WTC11 (cell line): ENCODE measurements at regions not wholly inside any gene's neighbourhood (a gene's known extent, or its start where the extent isn't known, plus 50 kb on each side); places are given as distances from the start of the nearest gene placed in this dataset.

Experiments used
- ATAC-seq: fragments of 200-7000 bp; cut with Tn5 transposase; 2 replicates; pipeline ENCODE4 v1.10.0; 2021; ENCODE audit warnings: mild to moderate bottlenecking, moderate library complexity
- CTCF ChIA-PET: fragments of 300-600 bp; sonication (Branson Sonifier 250); formaldehyde crosslinking; loops from one replicate; lab custom pipeline; 2021; ENCODE audit warnings: antibody characterized with exemption; lab: Charles Lee
- POLR2A ChIA-PET: fragments of 350-600 bp; sonication (Branson Sonifier 250); formaldehyde crosslinking; loops from one replicate; lab custom pipeline; 2021; ENCODE audit warnings: antibody characterized with exemption; lab: Charles Lee
- DNase-seq: peaks from one replicate; pipeline ENCODE4 v3.0.0; 2021; ENCODE audit warnings: low spot score
- H3K27ac Mint-ChIP-seq: 2 replicates; pipeline ENCODE4 v1.8.0; 2021; ENCODE audit warnings: mixed read lengths
- H3K27me3 Mint-ChIP-seq: 2 replicates; pipeline ENCODE4 v1.8.0; 2021; ENCODE audit warnings: low read depth, mild to moderate bottlenecking, moderate library complexity, mixed read lengths
- H3K36me3 Mint-ChIP-seq: 2 replicates; pipeline ENCODE4 v1.8.0; 2021; ENCODE audit warnings: mixed read lengths
- H3K4me1 Mint-ChIP-seq: 2 replicates; pipeline ENCODE4 v1.8.0; 2022; ENCODE audit warnings: mixed read lengths
- H3K4me3 Mint-ChIP-seq: 2 replicates; pipeline ENCODE4 v1.8.0; 2021; ENCODE audit warnings: mild to moderate bottlenecking, moderate library complexity, mixed read lengths
- H3K9me3 Mint-ChIP-seq: 2 replicates; pipeline ENCODE4 v1.8.0; 2021; ENCODE audit warnings: mixed read lengths
- ATF6 ChIP-seq: sonication (generic); formaldehyde crosslinking; IDR thresholded peaks from 2 replicates; pipeline ENCODE4 v1.8.1; 2023; ENCODE audit warnings: mild to moderate bottlenecking, missing genetic modification reagents
- CBFB ChIP-seq: sonication (generic); formaldehyde crosslinking; IDR thresholded peaks from 2 replicates; pipeline ENCODE4 v1.8.1; 2022; ENCODE audit warnings: mild to moderate bottlenecking, low read depth, missing genetic modification reagents
- EMX1 ChIP-seq: fragments of 250-450 bp; sonication (Bioruptor Pico); IDR thresholded peaks from 2 replicates; pipeline ENCODE4 v1.8.0; 2021; ENCODE audit warnings: mild to moderate bottlenecking
- ERG ChIP-seq: fragments of 250-450 bp; sonication (Bioruptor Pico); IDR thresholded peaks from 2 replicates; pipeline ENCODE4 v1.8.0; 2021; ENCODE audit warnings: mild to moderate bottlenecking
- FOXJ3 ChIP-seq: sonication (generic); formaldehyde crosslinking; IDR thresholded peaks from 2 replicates; pipeline ENCODE4 v1.9.0; 2021; ENCODE audit warnings: missing genetic modification reagents, mild to moderate bottlenecking, borderline replicate concordance
- FOXK1 ChIP-seq: sonication (generic); formaldehyde crosslinking; IDR thresholded peaks from 2 replicates; pipeline ENCODE4 v1.8.0; 2022; ENCODE audit warnings: mild to moderate bottlenecking, moderate library complexity, missing genetic modification reagents
- GTF2I ChIP-seq: fragments of 250-450 bp; sonication (Bioruptor Pico); conservative IDR thresholded peaks from 2 replicates; pipeline ENCODE4 v1.4.0; 2021; ENCODE audit warnings: mild to moderate bottlenecking
- HMGA2 ChIP-seq: fragments of 250-450 bp; sonication (Bioruptor Pico); IDR thresholded peaks from 2 replicates; pipeline ENCODE4 v1.4.0; 2021; ENCODE audit warnings: mild to moderate bottlenecking, moderate library complexity
- JUN ChIP-seq: sonication (generic); formaldehyde crosslinking; IDR thresholded peaks from 2 replicates; pipeline ENCODE4 v1.8.0; 2023; ENCODE audit warnings: mild to moderate bottlenecking, missing genetic modification reagents
- KAT7 ChIP-seq: sonication (generic); formaldehyde crosslinking; IDR thresholded peaks from 2 replicates; pipeline ENCODE4 v1.8.1; 2023; ENCODE audit warnings: missing genetic modification reagents, mild to moderate bottlenecking, borderline replicate concordance
- MXD4 ChIP-seq: fragments of 250-450 bp; sonication (Bioruptor Pico); IDR thresholded peaks from 2 replicates; pipeline ENCODE4 v1.8.0; 2021; ENCODE audit warnings: mild to moderate bottlenecking, moderate library complexity, borderline replicate concordance
- NFATC4 ChIP-seq: fragments of 250-450 bp; sonication (Bioruptor Pico); IDR thresholded peaks from 2 replicates; pipeline ENCODE4 v1.9.0; 2021; ENCODE audit warnings: mild to moderate bottlenecking
- NR3C1 ChIP-seq: sonication (generic); formaldehyde crosslinking; conservative IDR thresholded peaks from 2 replicates; pipeline ENCODE4 v1.8.1; 2023; ENCODE audit warnings: low read depth, mild to moderate bottlenecking, missing genetic modification reagents
- OVOL2 ChIP-seq: fragments of 250-450 bp; sonication (Bioruptor Pico); IDR thresholded peaks from 2 replicates; pipeline ENCODE4 v1.9.0; 2021; ENCODE audit warnings: mild to moderate bottlenecking, borderline replicate concordance
- PRRX2 ChIP-seq: fragments of 250-450 bp; sonication (Bioruptor Pico); IDR thresholded peaks from 2 replicates; pipeline ENCODE4 v1.8.0; 2021; ENCODE audit warnings: mild to moderate bottlenecking
- SMAD3 ChIP-seq: sonication (generic); formaldehyde crosslinking; IDR thresholded peaks from 2 replicates; pipeline ENCODE4 v1.8.0; 2022; ENCODE audit warnings: missing genetic modification reagents, mild to moderate bottlenecking, borderline replicate concordance
- SMAD4 ChIP-seq: sonication (generic); formaldehyde crosslinking; IDR thresholded peaks from 2 replicates; pipeline ENCODE4 v1.8.0; 2022; ENCODE audit warnings: mild to moderate bottlenecking, missing genetic modification reagents
- SP1 ChIP-seq: sonication (generic); formaldehyde crosslinking; conservative IDR thresholded peaks from 2 replicates; pipeline ENCODE4 v1.8.1; 2022; ENCODE audit warnings: missing genetic modification reagents
- TP53 ChIP-seq: sonication (generic); formaldehyde crosslinking; IDR thresholded peaks from 2 replicates; pipeline ENCODE4 v1.8.1; 2023; ENCODE audit warnings: mild to moderate bottlenecking, missing genetic modification reagents
- ZBTB21 ChIP-seq: sonication (generic); formaldehyde crosslinking; IDR thresholded peaks from 2 replicates; pipeline ENCODE4 v1.8.1; 2023; ENCODE audit warnings: mild to moderate bottlenecking, missing genetic modification reagents, borderline replicate concordance
- ZNF138 ChIP-seq: sonication (generic); formaldehyde crosslinking; conservative IDR thresholded peaks from 2 replicates; pipeline ENCODE4 v1.8.1; 2022; ENCODE audit warnings: mild to moderate bottlenecking, moderate library complexity, missing genetic modification reagents
- ZNF219 ChIP-seq: sonication (generic); formaldehyde crosslinking; IDR thresholded peaks from 2 replicates; pipeline ENCODE4 v1.8.0; 2023; ENCODE audit warnings: missing genetic modification reagents, mild to moderate bottlenecking, borderline replicate concordance
- ZNF232 ChIP-seq: sonication (generic); formaldehyde crosslinking; IDR thresholded peaks from 2 replicates; pipeline ENCODE4 v1.8.0; 2022; ENCODE audit warnings: mild to moderate bottlenecking, missing genetic modification reagents
- ZNF263 ChIP-seq: sonication (generic); formaldehyde crosslinking; IDR thresholded peaks from 2 replicates; pipeline ENCODE4 v1.8.1; 2022; ENCODE audit warnings: low read depth, mild to moderate bottlenecking, moderate library complexity, missing genetic modification reagents
- ZNF317 ChIP-seq: sonication (generic); formaldehyde crosslinking; IDR thresholded peaks from 2 replicates; pipeline ENCODE4 v1.8.1; 2023; ENCODE audit warnings: low read depth, mild to moderate bottlenecking, moderate library complexity, missing genetic modification reagents, borderline replicate concordance
- TF ChIP-seq, protein P1 (sequence below): sonication (generic); formaldehyde crosslinking; IDR thresholded peaks from 2 replicates; pipeline ENCODE4 v1.8.1; 2023; ENCODE audit warnings: mild to moderate bottlenecking, moderate library complexity, missing genetic modification reagents
- TF ChIP-seq, protein P2 (sequence below): sonication (generic); formaldehyde crosslinking; IDR thresholded peaks from 2 replicates; pipeline ENCODE4 v1.8.1; 2022; ENCODE audit warnings: low read depth, mild to moderate bottlenecking, moderate library complexity, missing genetic modification reagents, borderline replicate concordance
- TF ChIP-seq, protein P3 (sequence below): sonication (generic); formaldehyde crosslinking; IDR thresholded peaks from 2 replicates; pipeline ENCODE4 v1.8.1; 2022; ENCODE audit warnings: low read depth, missing genetic modification reagents, borderline replicate concordance

DNA sequence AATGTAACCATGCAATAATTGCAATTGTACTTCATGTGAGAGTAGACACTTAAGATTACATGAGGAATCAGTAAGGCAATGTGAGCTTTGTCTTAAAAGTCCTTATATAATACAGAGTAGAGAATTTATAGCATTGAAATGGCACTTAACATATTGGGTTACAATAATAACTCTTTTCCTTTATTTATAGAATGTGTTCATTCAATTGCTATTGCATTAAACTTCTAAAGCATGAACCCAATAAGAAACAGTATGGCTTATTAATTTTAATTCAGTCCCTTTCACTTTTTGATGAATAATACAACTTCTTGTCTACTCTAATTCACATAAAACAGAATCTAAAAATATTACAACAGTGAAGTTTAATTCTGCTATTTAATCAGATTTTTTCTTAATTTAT is 174.2 kb upstream of the PABPC4L start:
- POLR2A ChIA-PET: no interaction called here
- Mint-ChIP-seq H3K27me3 (no peaks in the 10 kb centered on the region), H3K9me3 (no peaks in the 10 kb centered on the region; the same call in 1 of the 2 replicates), H3K4me1 (0 out of 2 replicates have a peak, but pooled peaks cover 5% of the 10 kb centered on the region), H3K36me3 (no peaks in the 10 kb centered on the region), H3K27ac (no peak overlapping the region), H3K4me3 (no peak overlapping the region)
- ATAC-seq: no peak
- TF ChIP-seq HMGA2 (CRISPR knock-in tag): no peak
- no peak for TF ChIP-seq PRRX2 (CRISPR knock-in tag)
- TF ChIP-seq ZNF219 (CRISPR knock-in tag): no peak
- TF ChIP-seq ZNF138 (CRISPR knock-in tag): no peak
- TF ChIP-seq GTF2I: no peak
- TF ChIP-seq FOXK1 (CRISPR knock-in tag): no peak
- no peak for TF ChIP-seq ZNF317
- TF ChIP-seq ZNF263 (CRISPR knock-in tag): no peak
- no peak for TF ChIP-seq NFATC4 (CRISPR knock-in tag)
- no peak for TF ChIP-seq JUN (CRISPR knock-in tag)
- TF ChIP-seq MXD4: no peak
- TF ChIP-seq TP53: no peak
- no peak for TF ChIP-seq SMAD4
- no peak for TF ChIP-seq CBFB (CRISPR knock-in tag)
- CTCF ChIA-PET: no interaction called here
- DNase-seq: no peak

DNA sequence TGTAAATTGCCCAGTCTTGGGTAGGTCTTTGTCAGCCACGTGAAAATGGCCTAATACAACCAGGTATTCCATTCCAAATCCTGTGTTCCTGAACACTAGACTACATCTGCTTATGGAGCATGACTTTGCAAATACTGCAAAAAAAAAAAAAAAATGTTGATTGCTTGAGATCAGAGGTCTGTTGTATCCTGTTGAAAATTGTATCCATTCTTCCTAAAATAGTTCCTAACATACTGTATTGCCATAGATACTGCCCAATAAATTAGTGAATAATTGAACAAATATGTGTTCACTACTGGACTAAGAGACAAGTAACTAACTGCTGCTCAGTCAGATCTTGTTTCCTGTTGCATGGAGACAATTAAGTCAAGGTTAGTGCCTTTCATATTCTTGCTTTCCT is 164.3 kb upstream of the PABPC4L start:
- TF ChIP-seq, protein P1, sequence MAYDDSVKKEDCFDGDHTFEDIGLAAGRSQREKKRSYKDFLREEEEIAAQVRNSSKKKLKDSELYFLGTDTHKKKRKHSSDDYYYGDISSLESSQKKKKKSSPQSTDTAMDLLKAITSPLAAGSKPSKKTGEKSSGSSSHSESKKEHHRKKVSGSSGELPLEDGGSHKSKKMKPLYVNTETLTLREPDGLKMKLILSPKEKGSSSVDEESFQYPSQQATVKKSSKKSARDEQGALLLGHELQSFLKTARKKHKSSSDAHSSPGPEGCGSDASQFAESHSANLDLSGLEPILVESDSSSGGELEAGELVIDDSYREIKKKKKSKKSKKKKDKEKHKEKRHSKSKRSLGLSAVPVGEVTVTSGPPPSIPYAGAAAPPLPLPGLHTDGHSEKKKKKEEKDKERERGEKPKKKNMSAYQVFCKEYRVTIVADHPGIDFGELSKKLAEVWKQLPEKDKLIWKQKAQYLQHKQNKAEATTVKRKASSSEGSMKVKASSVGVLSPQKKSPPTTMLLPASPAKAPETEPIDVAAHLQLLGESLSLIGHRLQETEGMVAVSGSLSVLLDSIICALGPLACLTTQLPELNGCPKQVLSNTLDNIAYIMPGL: no peak
- TF ChIP-seq SMAD4 (no peak), ATF6 (no peak), ZNF232 (no peak), ERG (CRISPR knock-in tag) (no peak), JUN (CRISPR knock-in tag) (no peak), OVOL2 (no peak), KAT7 (CRISPR knock-in tag) (no peak), TP53 (no peak), NR3C1 (CRISPR knock-in tag) (no peak), SP1 (no peak), FOXJ3 (CRISPR knock-in tag) (no peak), ZBTB21 (CRISPR knock-in tag) (no peak), SMAD3 (CRISPR knock-in tag) (no peak), ZNF263 (CRISPR knock-in tag) (no peak), EMX1 (CRISPR knock-in tag) (no peak)
- TF ChIP-seq, protein P2, sequence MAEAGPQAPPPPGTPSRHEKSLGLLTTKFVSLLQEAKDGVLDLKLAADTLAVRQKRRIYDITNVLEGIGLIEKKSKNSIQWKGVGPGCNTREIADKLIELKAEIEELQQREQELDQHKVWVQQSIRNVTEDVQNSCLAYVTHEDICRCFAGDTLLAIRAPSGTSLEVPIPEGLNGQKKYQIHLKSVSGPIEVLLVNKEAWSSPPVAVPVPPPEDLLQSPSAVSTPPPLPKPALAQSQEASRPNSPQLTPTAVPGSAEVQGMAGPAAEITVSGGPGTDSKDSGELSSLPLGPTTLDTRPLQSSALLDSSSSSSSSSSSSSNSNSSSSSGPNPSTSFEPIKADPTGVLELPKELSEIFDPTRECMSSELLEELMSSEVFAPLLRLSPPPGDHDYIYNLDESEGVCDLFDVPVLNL: no peak
- TF ChIP-seq, protein P3, sequence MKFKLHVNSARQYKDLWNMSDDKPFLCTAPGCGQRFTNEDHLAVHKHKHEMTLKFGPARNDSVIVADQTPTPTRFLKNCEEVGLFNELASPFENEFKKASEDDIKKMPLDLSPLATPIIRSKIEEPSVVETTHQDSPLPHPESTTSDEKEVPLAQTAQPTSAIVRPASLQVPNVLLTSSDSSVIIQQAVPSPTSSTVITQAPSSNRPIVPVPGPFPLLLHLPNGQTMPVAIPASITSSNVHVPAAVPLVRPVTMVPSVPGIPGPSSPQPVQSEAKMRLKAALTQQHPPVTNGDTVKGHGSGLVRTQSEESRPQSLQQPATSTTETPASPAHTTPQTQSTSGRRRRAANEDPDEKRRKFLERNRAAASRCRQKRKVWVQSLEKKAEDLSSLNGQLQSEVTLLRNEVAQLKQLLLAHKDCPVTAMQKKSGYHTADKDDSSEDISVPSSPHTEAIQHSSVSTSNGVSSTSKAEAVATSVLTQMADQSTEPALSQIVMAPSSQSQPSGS (CRISPR knock-in tag): no peak
- no peak for ATAC-seq
- CTCF ChIA-PET: no interaction called here

More for the DNA sequence above, 164.3 kb upstream of the PABPC4L start:
- Mint-ChIP-seq H3K27me3 (no peaks in the 10 kb centered on the region), H3K36me3 (no peaks in the 10 kb centered on the region), H3K4me3 (no peak overlapping the region), H3K27ac (no peak overlapping the region), H3K4me1 (no peaks in the 10 kb centered on the region), H3K9me3 (no peaks in the 10 kb centered on the region)
- DNase-seq: no peak
- POLR2A ChIA-PET: no interaction called here
